Nephron (organoid): ENCODE measurements at regions not wholly inside any gene's neighbourhood (a gene's known extent, or its start where the extent isn't known, plus 50 kb on each side); places are given as distances from the start of the nearest gene placed in this dataset.
"Not testable (repeated sequence)": the region's sequence is repeated elsewhere in the genome, so short reads cannot be mapped to it uniquely, and the experiment has no call there.

ENCODE experiments used
- H3K27ac Mint-ChIP-seq, 3 experiments: 2 replicates each; pipeline ENCODE4 v1.8.0; 2020; ENCODE audit warnings: mixed read lengths in 3 of 3, mild to moderate bottlenecking in 2 of 3, moderate library complexity in 1 of 3
- H3K27me3 Mint-ChIP-seq: 2 replicates; pipeline ENCODE4 v1.8.0; 2021; ENCODE audit warnings: low read depth, mild to moderate bottlenecking, moderate library complexity, mixed read lengths
- H3K36me3 Mint-ChIP-seq: 2 replicates; pipeline ENCODE4 v1.8.0; 2020; ENCODE audit warnings: low read depth, mixed read lengths
- H3K4me1 Mint-ChIP-seq: 2 replicates; pipeline ENCODE4 v1.8.0; 2020; ENCODE audit warnings: mixed read lengths
- H3K4me3 Mint-ChIP-seq, 3 experiments: 2 replicates each; pipeline ENCODE4 v1.8.0; 2020; ENCODE audit warnings: mild to moderate bottlenecking in 3 of 3, mixed read lengths in 3 of 3, moderate library complexity in 2 of 3
- H3K9me3 Mint-ChIP-seq: 2 replicates; pipeline ENCODE4 v1.8.0; 2020; ENCODE audit warnings: mixed read lengths
- TF ChIP-seq, protein P1 (sequence below), 3 experiments: fragments of 200-600 bp; sonication (generic); IDR thresholded peaks; one replicate each; pipeline ENCODE4 v1.5.0; 2021; ENCODE audit warnings: antibody characterized with exemption in 3 of 3; ENCODE audit not compliant: unreplicated experiment in 3 of 3

DNA sequence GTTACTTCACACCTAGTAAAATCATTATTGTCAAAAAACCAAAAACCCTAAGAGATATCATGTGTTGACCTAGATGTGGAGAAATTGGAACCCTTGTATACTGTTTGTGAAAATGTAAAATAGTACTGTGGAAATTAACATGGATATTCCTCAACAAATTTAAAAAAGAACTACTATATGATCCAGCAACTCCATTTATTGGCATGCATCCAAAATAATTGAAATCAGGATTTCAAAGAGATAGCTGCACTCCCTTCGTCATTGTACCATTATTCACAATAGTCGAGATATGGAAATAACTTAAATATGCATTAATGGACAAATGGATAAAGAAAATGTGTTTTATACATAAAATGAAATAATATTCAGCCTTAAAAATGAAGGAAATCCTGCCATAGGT is 105.3 kb upstream of the ZC3H15 start:
- TF ChIP-seq, protein P1, sequence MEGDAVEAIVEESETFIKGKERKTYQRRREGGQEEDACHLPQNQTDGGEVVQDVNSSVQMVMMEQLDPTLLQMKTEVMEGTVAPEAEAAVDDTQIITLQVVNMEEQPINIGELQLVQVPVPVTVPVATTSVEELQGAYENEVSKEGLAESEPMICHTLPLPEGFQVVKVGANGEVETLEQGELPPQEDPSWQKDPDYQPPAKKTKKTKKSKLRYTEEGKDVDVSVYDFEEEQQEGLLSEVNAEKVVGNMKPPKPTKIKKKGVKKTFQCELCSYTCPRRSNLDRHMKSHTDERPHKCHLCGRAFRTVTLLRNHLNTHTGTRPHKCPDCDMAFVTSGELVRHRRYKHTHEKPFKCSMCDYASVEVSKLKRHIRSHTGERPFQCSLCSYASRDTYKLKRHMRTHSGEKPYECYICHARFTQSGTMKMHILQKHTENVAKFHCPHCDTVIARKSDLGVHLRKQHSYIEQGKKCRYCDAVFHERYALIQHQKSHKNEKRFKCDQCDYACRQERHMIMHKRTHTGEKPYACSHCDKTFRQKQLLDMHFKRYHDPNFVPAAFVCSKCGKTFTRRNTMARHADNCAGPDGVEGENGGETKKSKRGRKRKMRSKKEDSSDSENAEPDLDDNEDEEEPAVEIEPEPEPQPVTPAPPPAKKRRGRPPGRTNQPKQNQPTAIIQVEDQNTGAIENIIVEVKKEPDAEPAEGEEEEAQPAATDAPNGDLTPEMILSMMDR (IDR thresholded peaks at IDR 0.05; ENCODE audit: unreplicated experiment in 3 of 3), result no peak
- H3K27me3 Mint-ChIP-seq, result no peaks in the 10 kb centered on the region
- H3K27ac Mint-ChIP-seq, result no peak overlapping the region
- H3K4me3 Mint-ChIP-seq, result no peak overlapping the region
- H3K36me3 Mint-ChIP-seq, result peaks cover 12% of the 10 kb centered on the region
- H3K9me3 Mint-ChIP-seq, result peaks cover 12% of the 10 kb centered on the region
- no peaks in the 10 kb centered on the region for H3K4me1 Mint-ChIP-seq

DNA sequence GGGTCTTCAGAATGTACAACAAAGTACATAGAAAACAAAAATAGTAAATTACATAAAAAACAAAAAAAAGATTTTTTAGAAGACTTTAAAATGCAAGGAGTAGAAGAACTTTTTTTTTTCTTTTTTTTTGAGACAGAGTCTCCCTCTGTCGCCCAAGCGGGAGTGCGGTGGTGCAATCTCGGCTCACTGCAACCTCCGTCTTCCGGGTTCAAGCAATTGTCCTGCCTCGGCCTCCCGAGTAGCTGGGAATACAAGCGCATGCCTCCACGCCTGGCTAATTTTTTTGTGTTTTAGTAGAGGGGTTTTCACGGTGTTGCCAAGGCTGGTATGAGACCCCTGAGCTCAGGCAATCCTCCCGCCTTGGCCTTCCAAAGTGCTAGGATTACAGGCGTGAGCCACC is 104.5 kb upstream of the ZC3H15 start:
- TF ChIP-seq, protein P1 (IDR thresholded peaks at IDR 0.05; ENCODE audit: unreplicated experiment in 3 of 3), result no peak
- Mint-ChIP-seq H3K4me3 (no peak overlapping the region), H3K27ac (no peak overlapping the region), H3K27me3 (no peaks in the 10 kb centered on the region), H3K9me3 (peaks cover 14% of the 10 kb centered on the region), H3K4me1 (no peaks in the 10 kb centered on the region), H3K36me3 (peaks cover 16% of the 10 kb centered on the region)

DNA sequence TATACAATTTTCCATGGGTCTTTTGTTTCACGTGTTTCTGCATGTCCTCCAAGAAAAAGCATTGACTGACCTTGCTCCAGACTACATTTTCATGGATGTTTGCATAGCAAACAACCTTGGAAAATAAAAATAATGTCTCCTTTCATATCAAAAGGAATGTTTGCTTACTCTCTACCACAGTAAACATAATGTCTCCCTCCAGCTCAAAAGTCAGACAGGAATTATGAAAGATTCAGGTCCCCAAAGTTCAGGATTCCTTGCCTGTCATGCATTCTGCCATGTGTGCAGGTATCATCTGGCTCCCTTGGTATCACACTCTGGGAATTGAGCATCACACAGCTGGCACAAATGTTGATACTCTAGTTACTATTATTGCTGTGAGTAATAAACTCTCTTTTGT is 103.1 kb upstream of the ZC3H15 start:
- no peak overlapping the region for H3K4me3 Mint-ChIP-seq
- no peaks in the 10 kb centered on the region for H3K4me1 Mint-ChIP-seq
- peaks cover 20% of the 10 kb centered on the region for H3K36me3 Mint-ChIP-seq
- no peaks in the 10 kb centered on the region for H3K27me3 Mint-ChIP-seq
- no peak overlapping the region for H3K27ac Mint-ChIP-seq
- H3K9me3 Mint-ChIP-seq, result peaks cover 17% of the 10 kb centered on the region
- TF ChIP-seq, protein P1 (IDR thresholded peaks at IDR 0.05; ENCODE audit: unreplicated experiment in 3 of 3), result no peak

DNA sequence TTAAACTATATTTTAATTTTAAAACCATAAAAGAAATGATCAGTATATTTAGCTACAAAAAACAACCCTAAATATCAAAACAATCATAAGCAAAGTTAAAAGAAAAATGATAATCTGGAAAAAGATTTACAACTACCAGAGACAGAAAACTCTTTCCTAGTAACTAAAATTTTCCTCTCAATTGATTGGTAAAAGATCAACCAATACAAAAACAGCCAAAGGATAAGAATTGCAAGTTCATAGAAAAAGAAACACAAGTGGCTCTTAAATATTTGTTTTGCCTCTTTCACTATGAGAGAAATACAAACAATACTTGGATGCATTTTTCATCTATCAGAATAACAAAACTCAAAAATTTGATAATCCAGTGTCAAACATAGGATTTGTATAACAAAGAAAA is 101.8 kb upstream of the ZC3H15 start:
- TF ChIP-seq, protein P1 (IDR thresholded peaks at IDR 0.05; ENCODE audit: unreplicated experiment in 3 of 3), result no peak
- peaks cover 24% of the 10 kb centered on the region for H3K36me3 Mint-ChIP-seq
- H3K27ac Mint-ChIP-seq, result no peak overlapping the region
- H3K4me1 Mint-ChIP-seq, result no peaks in the 10 kb centered on the region
- H3K4me3 Mint-ChIP-seq, result no peak overlapping the region
- peaks cover 24% of the 10 kb centered on the region for H3K9me3 Mint-ChIP-seq
- H3K27me3 Mint-ChIP-seq, result no peaks in the 10 kb centered on the region

DNA sequence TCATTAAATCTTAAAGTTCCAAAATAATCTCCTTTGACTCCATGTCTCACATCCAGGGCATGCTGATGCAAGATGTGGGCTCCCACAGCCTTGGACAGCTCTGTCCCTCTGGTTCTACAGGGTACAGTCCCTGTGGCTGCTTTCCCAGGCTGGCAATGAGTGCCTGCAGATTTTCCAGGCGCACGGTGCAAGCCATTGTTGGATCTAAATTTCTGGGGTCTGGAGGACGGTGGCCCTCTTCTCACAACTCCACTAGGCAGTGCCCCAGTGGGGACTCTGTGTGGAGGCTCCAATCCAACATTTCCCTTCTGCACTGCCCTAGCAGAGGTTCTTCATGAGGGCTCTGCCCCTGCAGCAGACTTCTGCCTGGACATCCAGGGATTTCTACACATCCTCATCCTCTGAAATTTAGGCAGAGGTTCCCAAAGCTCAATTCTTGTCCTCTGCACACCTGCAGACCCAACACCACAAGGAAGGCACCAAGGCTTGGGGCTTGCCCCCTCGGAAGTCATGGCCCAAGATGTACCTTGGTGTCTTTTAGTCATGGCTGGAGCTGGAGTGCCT is 100.3 kb upstream of the ZC3H15 start:
- H3K9me3 Mint-ChIP-seq, result peaks cover 39% of the 10 kb centered on the region

DNA sequence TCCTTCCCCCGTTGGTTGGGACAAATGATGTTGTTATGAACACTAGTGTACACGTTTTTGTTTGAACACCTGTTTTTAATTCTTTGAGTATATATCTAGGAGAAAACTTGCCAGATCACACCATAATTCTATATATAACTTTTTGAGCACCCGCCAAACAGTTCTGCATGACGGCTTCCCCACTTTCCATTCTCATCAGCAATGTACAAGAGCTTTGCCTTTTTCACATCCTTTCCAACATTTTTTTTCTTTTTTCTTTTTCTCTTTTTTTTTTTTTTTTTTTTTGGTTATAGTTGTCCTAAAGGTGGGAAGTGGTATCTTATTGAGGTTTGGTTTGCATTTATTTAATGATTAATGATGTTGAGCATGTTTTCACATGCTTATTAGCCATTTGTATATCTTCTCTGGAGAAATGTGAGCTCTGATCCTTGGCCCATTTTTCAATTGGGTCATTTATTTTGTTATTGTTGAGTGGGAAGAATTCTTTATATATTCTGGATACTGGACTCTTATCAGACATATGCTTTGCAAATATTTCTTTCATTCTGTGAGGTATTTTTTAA is 86.9 kb upstream of the ZC3H15 start:
- Mint-ChIP-seq H3K4me1 (no peaks in the 10 kb centered on the region), H3K9me3 (peaks cover 19% of the 10 kb centered on the region), H3K27me3 (no peaks in the 10 kb centered on the region), H3K36me3 (peaks cover 3% of the 10 kb centered on the region), H3K4me3 (no peak overlapping the region), H3K27ac (no peak overlapping the region)
- TF ChIP-seq, protein P1 (IDR thresholded peaks at IDR 0.05; ENCODE audit: unreplicated experiment in 3 of 3), result no peak

More for the DNA sequence above, 100.3 kb upstream of the ZC3H15 start:
- peaks cover 30% of the 10 kb centered on the region for H3K36me3 Mint-ChIP-seq
- not testable (repeated sequence) for H3K27ac Mint-ChIP-seq, H3K4me3 Mint-ChIP-seq, H3K4me1 Mint-ChIP-seq, H3K27me3 Mint-ChIP-seq
